Mesendoderm (in vitro differentiated cells): ENCODE measurements at regions not wholly inside any gene's neighbourhood (a gene's known extent, or its start where the extent isn't known, plus 50 kb on each side); places are given as distances from the start of the nearest gene placed in this dataset.
"Not testable (repeated sequence)": the region's sequence is repeated elsewhere in the genome, so short reads cannot be mapped to it uniquely, and the experiment has no call there.

Experiments
- DNase-seq: peaks from one replicate; pipeline ENCODE4 v3.0.0; 2013
- H2AK5ac ChIP-seq: 2 replicates; pipeline ENCODE4 v1.6.1; 2013; ENCODE audit warnings: low read length, inconsistent platforms
- H2BK120ac ChIP-seq: 2 replicates; pipeline ENCODE4 v1.6.1; 2013; ENCODE audit warnings: low read depth, mild to moderate bottlenecking, low read length, moderate library complexity, mixed read lengths
- H2BK15ac ChIP-seq: replicated peaks from 2 replicates; pipeline ENCODE4 v1.6.1; 2013; ENCODE audit warnings: low read depth, mild to moderate bottlenecking, moderate library complexity
- H2BK5ac ChIP-seq: 2 replicates; pipeline ENCODE4 v1.6.1; 2013; ENCODE audit warnings: low read length, inconsistent platforms
- H3K18ac ChIP-seq: 2 replicates; pipeline ENCODE4 v1.6.1; 2013; ENCODE audit warnings: mild to moderate bottlenecking, low read length, mixed read lengths
- H3K23ac ChIP-seq: one replicate; pipeline ENCODE4 v1.6.1; 2013; ENCODE audit warnings: low read length
- H3K27ac ChIP-seq: 2 replicates; pipeline ENCODE4 v1.5.1; 2013; ENCODE audit warnings: low read depth, mild to moderate bottlenecking, inconsistent platforms, low read length, moderate library complexity
- H3K27me3 ChIP-seq: 2 replicates; pipeline ENCODE4 v1.6.1; 2013; ENCODE audit warnings: low read length, control low read depth, mild to moderate bottlenecking, inconsistent platforms; ENCODE audit not compliant: insufficient read depth, poor library complexity
- H3K36me3 ChIP-seq: 2 replicates; pipeline ENCODE4 v1.6.1; 2013; ENCODE audit warnings: low read length, inconsistent platforms; ENCODE audit not compliant: control insufficient read depth, insufficient read depth
- H3K4ac ChIP-seq: one replicate; pipeline ENCODE4 v1.6.1; 2013; ENCODE audit warnings: low read depth, mild to moderate bottlenecking, low read length, moderate library complexity
- H3K4me1 ChIP-seq: 2 replicates; pipeline ENCODE4 v1.6.1; 2013; ENCODE audit warnings: low read depth, low read length, inconsistent platforms; ENCODE audit not compliant: control insufficient read depth
- H3K4me2 ChIP-seq: 2 replicates; pipeline ENCODE4 v1.6.1; 2013; ENCODE audit warnings: low read length
- H3K4me3 ChIP-seq: 2 replicates; pipeline ENCODE4 v1.5.1; 2013; ENCODE audit warnings: mild to moderate bottlenecking, low read length
- H3K56ac ChIP-seq: one replicate; pipeline ENCODE4 v1.6.1; 2013; ENCODE audit warnings: low read length
- H3K79me1 ChIP-seq: 2 replicates; pipeline ENCODE4 v1.6.1; 2013; ENCODE audit warnings: low read length, inconsistent platforms
- H3K79me2 ChIP-seq: 2 replicates; pipeline ENCODE4 v1.6.1; 2013; ENCODE audit warnings: mild to moderate bottlenecking, low read length; ENCODE audit not compliant: control insufficient read depth, insufficient read depth
- H3K9ac ChIP-seq: 2 replicates; pipeline ENCODE4 v1.6.1; 2013; ENCODE audit warnings: low read length, inconsistent platforms
- H4K5ac ChIP-seq: one replicate; pipeline ENCODE4 v1.6.1; 2013; ENCODE audit warnings: low read length
- H4K8ac ChIP-seq: one replicate; pipeline ENCODE4 v1.6.1; 2013; ENCODE audit warnings: low read depth, mild to moderate bottlenecking, control low read depth, low read length, moderate library complexity
- WGBS: extraction: QIAGEN DNeasy Blood & Tissue Kit; methylation state at CpG from one replicate; pipeline ENCODE4 v1.1.7; 2013; ENCODE audit warnings: low lambda C conversion rate, missing lambda C conversion rate; ENCODE audit not compliant: insufficient coverage; ENCODE audit errors: extremely low coverage; 5-methylcytosine and 5-hydroxymethylcytosine counted together

DNA sequence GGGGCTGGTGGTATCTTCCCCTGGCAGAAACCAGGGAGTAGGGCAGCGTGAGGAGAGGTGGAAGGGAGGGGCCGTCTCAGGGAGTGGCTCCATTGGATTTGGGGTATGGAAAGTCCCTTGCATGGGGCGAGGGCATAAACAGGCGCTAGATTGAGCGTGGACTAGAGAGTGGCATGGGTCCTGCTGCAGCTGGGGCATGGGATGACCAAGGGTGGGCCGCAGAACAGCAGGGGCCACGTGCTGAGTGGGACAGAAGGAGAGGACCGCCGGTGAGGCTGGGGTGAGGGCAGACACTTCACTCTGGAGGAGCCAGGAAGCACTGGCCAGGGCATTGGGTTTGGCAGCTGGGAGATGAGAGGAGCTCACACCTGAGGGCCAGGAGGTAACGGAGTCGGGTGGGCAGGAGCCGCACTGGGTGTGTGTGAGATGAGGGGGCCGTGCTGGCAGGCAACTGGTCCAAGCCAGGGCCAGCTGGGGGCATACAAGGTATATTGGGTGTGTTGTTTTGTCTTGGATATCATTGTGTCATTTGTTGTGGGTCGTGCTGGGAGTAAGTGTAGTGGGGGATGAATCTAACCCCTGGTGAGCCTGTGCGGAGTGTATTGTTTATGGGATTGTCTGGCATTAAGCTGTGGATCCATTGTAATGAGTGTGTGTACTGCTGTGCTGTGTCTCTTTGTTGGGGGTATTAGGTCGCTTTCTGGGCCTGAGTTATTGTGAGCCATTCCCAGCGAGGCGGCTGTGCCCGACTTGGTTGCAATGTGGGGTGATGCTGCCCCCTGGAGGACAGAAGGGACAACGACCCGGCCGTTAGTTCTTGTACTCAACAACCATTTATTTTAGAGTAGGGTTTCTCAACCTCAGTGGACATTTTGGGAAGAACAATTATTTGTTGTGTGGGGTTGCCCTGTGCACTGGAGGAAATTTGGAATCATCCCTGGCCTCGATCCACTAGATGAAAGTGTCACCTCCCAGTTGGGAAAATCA lies 115.3 kb downstream of the ZNF267 start:
- H3K4me1 ChIP-seq: not testable (repeated sequence)
- WGBS: no CpG with 5 or more reads among the region's 23 CpGs

GRCh38 chr16:31990261-31990660 lies 116.7 kb downstream of the ZNF267 start:
- WGBS: no CpG with 5 or more reads among the region's 7 CpGs
- not testable (repeated sequence) for H3K4ac ChIP-seq, H2BK15ac ChIP-seq

More for the DNA sequence above, 115.3 kb downstream of the ZNF267 start:
- not testable (repeated sequence) for H3K36me3 ChIP-seq, H3K27ac ChIP-seq, H2BK5ac ChIP-seq, H3K79me1 ChIP-seq, H3K27me3 ChIP-seq, H4K8ac ChIP-seq, H3K56ac ChIP-seq, H3K4me2 ChIP-seq, H2BK120ac ChIP-seq, DNase-seq, H2BK15ac ChIP-seq, H3K18ac ChIP-seq, H4K5ac ChIP-seq, H3K79me2 ChIP-seq, H3K9ac ChIP-seq, H3K23ac ChIP-seq, H3K4ac ChIP-seq, H3K4me3 ChIP-seq, H2AK5ac ChIP-seq

DNA sequence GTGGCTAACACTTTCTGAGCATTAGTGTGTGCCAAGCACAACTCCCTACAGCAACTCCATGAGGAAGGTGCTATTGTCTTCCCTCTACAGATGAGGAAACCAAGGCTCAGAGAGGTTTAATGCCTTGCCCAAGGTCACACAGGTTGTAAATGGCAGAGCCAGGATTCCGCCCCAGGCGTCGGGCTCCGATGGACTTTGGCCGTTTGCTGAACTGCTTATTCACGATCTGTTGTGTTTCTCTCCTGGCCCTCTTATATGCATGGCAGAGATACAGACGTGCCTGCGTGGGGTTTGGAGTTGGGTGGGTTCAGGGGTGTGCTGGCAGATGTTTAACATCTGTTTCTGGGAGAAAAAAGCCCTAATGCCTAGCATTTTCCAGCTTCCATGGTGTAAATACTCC lies 117.4 kb downstream of the ZNF267 start:
- not testable (repeated sequence) for H3K18ac ChIP-seq, H3K4me1 ChIP-seq

More at GRCh38 chr16:31990261-31990660, 116.7 kb downstream of the ZNF267 start:
- not testable (repeated sequence) for H3K27ac ChIP-seq, H3K36me3 ChIP-seq, H3K4me1 ChIP-seq, H3K23ac ChIP-seq, H3K79me2 ChIP-seq, H2BK5ac ChIP-seq, H3K18ac ChIP-seq, H2AK5ac ChIP-seq, H3K4me2 ChIP-seq, H4K5ac ChIP-seq, H4K8ac ChIP-seq, H3K9ac ChIP-seq, H3K56ac ChIP-seq, DNase-seq, H3K79me1 ChIP-seq, H3K4me3 ChIP-seq, H2BK120ac ChIP-seq, H3K27me3 ChIP-seq

DNA sequence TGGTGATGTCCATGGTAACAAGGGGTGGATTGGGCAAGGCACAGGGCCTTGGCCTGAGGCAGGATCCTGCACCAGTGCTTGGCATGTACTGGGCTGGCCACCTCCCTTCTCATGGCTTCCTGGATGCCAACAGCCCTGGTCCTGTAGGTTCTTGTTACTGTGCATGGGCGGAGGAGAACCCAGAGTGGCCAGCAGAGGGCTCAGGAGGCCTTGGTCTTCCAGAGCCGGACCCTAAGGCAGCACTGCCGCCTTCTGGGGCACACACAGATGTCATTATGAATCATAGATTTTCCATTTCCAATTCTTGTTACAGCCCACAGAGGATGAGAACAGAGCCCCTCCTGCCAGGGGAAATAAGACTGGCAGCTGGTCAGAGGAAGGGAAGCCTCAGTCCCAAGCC lies 122.7 kb downstream of the ZNF267 start:
- H3K23ac ChIP-seq, H3K79me2 ChIP-seq, H3K4me1 ChIP-seq, H2BK120ac ChIP-seq, H3K27me3 ChIP-seq, H3K4me3 ChIP-seq, H3K4me2 ChIP-seq, H3K36me3 ChIP-seq, H2BK15ac ChIP-seq, H2AK5ac ChIP-seq, H3K9ac ChIP-seq, H4K5ac ChIP-seq, H3K56ac ChIP-seq, H3K18ac ChIP-seq, H3K79me1 ChIP-seq, H3K27ac ChIP-seq, H3K4ac ChIP-seq, H4K8ac ChIP-seq, DNase-seq, H2BK5ac ChIP-seq: not testable (repeated sequence)
- no CpG with 5 or more reads among the region's 3 CpGs for WGBS

More for the DNA sequence above, 117.4 kb downstream of the ZNF267 start:
- not testable (repeated sequence) for H3K79me1 ChIP-seq, H3K56ac ChIP-seq, H3K27ac ChIP-seq, H3K4ac ChIP-seq, H2BK5ac ChIP-seq, DNase-seq, H4K5ac ChIP-seq, H3K4me3 ChIP-seq, H3K27me3 ChIP-seq, H4K8ac ChIP-seq, H3K9ac ChIP-seq, H3K79me2 ChIP-seq, H3K4me2 ChIP-seq, H3K23ac ChIP-seq, H2BK120ac ChIP-seq, H2BK15ac ChIP-seq, H2AK5ac ChIP-seq, H3K36me3 ChIP-seq
- no CpG with 5 or more reads among the region's 8 CpGs for WGBS

DNA sequence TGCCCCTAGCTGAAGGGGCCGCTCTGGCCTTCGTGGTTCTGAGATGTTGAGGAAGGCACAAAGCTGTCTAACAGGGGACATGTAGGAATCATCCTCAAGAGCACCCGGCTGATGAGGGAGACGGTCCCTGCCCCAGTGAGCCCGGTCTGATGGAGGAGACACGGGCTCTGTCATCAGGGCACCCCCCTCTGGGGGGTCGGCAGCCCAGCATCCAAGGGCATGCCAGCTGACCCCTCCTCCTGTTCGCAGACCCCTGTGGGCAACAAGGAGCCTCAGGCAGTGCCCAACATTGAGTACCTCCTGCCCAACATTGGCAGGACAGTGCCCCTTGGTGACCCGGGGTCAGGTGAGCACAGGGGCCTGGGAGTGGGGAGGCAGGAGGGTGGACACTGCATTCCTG lies 128.9 kb downstream of the ZNF267 start:
- not testable (repeated sequence) for H3K4me1 ChIP-seq, H2AK5ac ChIP-seq, H3K18ac ChIP-seq, H4K8ac ChIP-seq, H3K27me3 ChIP-seq, H3K27ac ChIP-seq, H4K5ac ChIP-seq, H3K23ac ChIP-seq, H3K4ac ChIP-seq, H3K79me2 ChIP-seq, H2BK15ac ChIP-seq, H3K4me2 ChIP-seq, H2BK5ac ChIP-seq, H3K79me1 ChIP-seq, H2BK120ac ChIP-seq, H3K56ac ChIP-seq, H3K36me3 ChIP-seq, DNase-seq, H3K9ac ChIP-seq, H3K4me3 ChIP-seq
- no CpG with 5 or more reads among the region's 9 CpGs for WGBS
